ENCODE measurements at regions not wholly inside any gene's neighbourhood (a gene's known extent, or its start where the extent isn't known, plus 50 kb on each side); places are given as distances from the start of the nearest gene placed in this dataset.
A peak's percentile ranks its signal among the peaks of the same experiment; 100 is the strongest.

- DNase-seq: no peak
Measured at GRCh38 chr5:33324667-33325307, 116.0 kb upstream of the TARS1 start.

GRCh38 chr5:33328818-33329217, 111.9 kb upstream of the TARS1 start:
- DNase-seq: no peak

GRCh38 chr5:33329891-33330290, 110.9 kb upstream of the TARS1 start:
- DNase-seq: no peak

DNA sequence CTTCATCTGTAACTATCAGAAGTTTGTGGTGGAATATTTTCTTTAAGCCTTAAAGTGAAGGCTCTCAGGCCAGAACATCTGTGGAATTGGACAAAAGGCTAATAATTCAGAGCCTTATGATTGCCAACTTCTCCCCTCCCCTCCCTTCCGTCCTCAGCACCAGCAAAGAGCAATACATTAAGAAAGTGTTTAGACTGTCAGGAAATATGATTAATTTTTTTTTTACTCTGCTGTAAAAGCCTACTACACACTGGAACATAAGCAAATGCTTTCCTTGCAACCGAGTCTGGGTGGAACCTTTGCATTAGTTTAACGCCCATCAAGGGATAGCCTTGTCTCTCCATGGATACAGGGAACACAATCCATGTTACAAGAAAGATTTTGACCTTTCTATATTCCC, 110.3 kb upstream of the TARS1 start:
- peak; percentile 79 for DNase-seq

- DNase-seq: no peak
Measured at GRCh38 chr5:33330992-33331391, 109.8 kb upstream of the TARS1 start.

DNA sequence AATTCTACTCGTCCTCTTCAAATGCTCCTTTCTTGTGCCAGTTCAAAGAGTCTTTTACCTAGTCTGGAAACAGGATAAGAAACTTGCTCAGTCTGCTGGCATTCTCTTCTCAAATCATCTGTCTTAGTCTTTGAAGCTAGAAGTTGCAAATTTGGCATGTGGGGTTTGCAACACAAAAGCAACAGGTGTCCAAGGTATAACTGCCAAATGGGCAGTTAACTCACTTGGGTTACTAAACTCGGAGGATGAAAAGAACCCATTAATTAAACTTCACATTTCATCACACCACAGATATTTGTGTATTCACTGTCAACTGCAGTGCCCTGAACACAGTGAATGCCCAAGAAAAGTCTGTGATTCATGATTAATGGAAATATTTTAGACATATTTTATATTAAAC, 108.0 kb upstream of the TARS1 start:
- no peak for DNase-seq

DNA sequence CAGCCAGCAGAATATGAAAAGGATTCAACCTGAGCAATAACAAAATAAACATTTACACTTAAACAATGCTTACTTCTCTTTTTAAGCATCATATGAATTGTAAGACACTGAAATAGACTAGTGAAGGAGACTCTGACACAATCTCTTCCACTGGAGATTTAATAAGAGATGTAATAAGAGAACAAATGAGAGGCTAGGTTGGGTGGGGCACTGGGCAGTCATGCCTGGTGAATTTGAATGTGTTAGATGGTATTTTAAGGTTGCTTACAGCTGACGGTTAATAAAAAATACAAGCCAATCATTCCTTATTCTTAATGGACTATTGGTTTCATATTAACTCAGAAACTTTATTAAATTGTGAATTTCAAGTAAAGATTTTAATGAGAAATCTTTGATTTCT, 105.9 kb upstream of the TARS1 start:
- no peak for DNase-seq

DNA sequence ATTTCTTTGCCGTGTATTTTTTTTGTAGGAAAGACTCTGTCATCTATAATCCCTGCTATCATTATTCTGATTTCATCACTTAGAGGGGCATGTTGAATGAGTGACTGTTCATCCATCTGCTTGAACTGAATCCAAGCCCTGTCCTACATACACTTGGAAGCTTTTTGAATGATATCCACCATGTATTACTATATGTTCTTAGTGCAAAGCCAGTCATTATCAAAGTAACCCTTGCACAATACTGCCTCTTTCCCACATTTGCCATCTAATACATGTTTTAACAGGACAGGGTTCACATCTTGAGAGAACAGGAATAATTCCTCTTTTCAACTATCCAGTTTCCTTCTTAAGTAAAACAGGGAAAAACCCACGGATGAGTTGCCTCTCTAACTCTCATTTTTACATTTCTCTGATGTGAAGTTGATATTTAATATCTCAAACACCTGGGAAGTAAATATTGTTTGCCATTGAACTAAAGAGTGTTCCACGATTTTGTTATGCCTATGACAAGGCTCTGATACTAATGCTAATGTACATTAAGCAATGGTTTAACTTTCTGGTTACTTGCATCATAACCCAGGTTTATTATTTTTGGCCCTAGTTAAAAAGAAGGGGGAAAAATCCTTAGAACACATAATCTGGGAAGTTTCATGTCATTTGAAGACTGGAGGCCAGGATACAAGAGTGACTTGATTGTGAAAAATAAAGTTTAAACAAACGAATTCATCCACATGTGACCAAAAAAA, 103.7 kb upstream of the TARS1 start:
- DNase-seq: no peak

- no peak for DNase-seq
Measured at GRCh38 chr5:33337637-33337992, 103.2 kb upstream of the TARS1 start.

GRCh38 chr5:33338336-33339110, 102.2 kb upstream of the TARS1 start:
- DNase-seq: no peak

DNA sequence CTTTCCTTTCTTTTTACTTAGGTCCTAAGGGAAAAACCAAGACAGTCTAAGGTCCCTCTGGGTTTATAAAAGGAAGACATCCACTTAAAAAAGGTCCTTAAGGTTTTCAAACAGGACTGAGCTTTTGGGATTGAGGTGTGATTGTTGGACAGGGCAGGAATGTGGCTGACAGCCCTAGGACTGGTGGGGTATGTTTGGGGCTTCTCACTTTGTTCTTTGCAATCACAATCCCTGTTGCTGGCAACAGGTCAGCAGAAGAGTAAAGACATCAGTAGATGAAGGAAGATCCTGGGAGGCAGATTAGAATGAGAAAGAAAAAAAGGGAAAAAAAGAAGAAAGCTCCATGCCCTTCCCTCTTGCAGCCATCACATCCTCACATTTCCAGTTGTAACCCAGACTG, 101.4 kb upstream of the TARS1 start:
- DNase-seq: no peak

DNA sequence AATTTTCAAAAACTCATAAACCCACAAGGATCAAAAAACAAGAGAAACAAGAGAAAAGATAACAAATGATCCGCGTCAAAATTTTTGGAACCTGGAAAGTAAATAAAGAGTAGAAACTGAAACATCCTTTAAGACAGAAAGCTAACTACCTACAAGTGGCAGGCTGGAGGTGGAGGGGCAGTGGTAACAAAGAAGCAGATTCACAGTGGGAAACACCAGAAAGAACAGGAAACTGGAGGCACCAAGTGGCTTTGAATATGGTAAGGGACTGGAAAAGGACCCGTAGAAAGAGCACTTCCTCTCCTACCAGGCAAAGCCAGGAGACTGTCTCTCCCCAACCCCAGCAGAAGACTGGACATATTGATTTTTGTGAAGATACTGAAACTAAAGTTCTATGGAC, 100.6 kb upstream of the TARS1 start:
- DNase-seq: no peak

- DNase-seq: no peak
Measured at GRCh38 chr5:33341351-33341750, 99.4 kb upstream of the TARS1 start.

- peak; percentile 45 for DNase-seq
Measured at GRCh38 chr5:33343676-33344327, 97.0 kb upstream of the TARS1 start.

DNA sequence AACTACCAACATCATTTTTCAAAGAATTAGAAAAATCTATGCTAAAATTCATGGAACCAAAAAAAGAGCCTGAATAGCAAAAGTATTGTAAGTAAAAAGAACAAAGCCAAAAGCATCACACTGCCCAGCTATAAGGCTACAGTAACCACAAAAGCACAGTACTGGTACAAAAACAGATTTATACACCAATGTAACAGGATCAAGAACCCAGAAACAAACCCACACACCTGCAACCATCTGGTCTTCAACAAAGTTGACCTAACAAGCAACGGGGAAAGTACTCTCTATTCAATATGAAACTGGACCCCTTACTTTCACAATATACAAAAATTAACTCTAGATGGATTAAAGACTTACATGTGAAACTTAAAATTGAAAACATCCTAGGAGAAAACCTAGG, 94.2 kb upstream of the TARS1 start:
- no peak for DNase-seq

- no peak for DNase-seq
Measured at GRCh38 chr5:33361781-33362180, 79.0 kb upstream of the TARS1 start.

DNA sequence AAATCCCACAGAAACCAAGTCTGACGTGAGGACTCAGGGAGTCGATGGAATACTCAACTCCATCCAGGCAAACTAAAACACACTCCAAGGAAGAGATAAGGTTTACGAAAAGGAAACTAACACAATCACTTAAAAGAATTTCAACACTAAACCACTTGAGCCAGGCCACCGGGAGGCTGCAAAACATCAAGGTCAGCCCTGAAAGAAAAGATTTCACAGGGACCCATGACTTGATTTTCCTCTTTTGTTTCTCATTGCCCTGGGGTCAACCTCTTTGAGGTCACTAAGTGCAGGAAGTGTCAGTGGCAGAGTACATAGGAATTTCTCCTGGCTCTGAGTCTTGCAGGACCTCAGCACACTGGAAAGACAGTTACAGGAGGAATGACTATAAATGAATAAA, 77.8 kb upstream of the TARS1 start:
- DNase-seq: no peak

GRCh38 chr5:33363537-33363936, 77.2 kb upstream of the TARS1 start:
- DNase-seq: no peak

DNA sequence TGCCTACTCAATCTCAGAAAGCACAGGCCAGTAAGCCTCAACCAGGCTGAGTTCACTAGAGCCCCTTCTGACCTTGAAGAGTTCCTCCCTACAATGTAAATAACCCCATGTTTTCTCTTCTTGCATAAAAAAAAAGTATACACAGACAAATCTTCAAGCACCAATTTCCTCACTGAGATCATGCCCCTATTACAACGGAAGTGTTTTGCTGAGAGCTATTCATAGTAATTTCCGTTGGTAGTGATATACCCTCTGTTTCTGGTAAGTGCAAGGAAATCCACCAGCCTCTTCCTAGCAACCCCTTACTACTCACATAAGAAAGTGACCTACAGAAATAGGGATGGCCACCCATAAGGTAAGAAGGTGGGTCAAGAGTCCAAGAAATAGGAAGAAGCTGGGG, 76.4 kb upstream of the TARS1 start:
- DNase-seq: no peak

DNA sequence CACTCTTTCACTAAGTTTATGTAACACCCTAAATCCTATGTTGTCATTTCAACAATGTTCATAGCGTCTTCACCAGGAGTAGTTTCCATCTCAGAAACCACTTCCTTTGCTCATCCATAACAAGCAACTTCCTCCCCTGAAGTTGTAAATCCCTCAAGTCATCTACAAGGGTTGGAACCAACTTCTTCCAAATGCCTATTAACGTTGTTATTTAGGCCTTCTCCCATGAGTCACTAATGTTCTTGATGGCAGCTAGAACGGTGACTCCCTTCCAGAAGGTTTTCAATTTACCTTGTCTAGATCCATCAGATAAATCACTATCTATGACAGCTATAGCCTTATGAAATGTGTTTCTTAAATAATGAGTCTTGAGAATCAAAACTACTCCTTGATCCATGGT, 73.3 kb upstream of the TARS1 start:
- no peak for DNase-seq

DNA sequence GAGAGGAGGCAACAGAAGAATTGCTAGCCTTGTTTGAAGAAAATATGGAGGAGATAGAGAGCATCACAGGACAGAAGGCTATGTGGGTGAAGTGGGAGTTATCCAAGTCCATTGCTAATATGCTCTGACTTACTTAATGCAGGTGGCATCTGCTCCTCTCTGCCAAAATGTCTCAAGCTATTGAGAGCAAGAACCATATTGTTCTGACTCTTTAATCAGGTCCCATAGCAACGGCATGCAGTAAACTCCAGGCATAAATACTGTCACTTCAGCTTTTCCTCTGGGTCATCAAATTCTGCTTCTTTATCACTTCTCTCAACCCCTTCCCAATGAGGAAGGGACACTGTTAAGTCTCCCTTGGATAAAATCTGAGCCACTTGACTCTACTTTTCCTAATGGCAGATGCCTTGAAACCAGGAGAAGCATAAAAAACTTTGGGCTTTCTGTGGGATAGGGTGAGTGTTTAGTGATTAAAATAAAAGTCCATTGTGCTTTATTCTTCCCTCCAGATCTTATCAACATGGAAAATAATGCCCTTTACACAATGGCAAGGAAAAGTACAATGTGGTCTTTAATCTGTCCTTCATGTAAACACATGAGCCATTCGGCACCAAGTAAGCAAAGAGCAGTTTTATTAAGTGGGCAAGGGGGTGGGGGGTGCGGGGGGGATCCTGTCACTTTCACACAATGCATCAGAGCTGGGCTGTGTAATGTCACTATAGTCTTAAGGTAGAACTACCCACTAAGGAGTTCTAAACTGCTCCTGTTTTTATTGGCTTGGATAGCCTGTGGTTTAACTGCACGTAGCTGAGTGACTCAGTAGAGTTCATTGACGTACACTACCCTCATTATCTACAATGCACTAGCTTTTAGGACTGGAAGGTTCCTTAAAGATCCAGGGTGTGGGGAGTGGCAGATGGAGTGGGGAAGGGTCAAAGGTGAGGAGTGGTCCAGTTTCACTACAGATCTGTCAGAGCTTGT, 71.0 kb upstream of the TARS1 start:
- no peak for DNase-seq
